Glutamatergic neuron (in vitro differentiated cells): ENCODE measurements at regions not wholly inside any gene's neighbourhood (a gene's known extent, or its start where the extent isn't known, plus 50 kb on each side); places are given as distances from the start of the nearest gene placed in this dataset.

ENCODE experiments used
- DNase-seq: peaks from one replicate; pipeline ENCODE4 v3.0.0; 2022
- H3K27ac Mint-ChIP-seq: one replicate; pipeline ENCODE4 v1.8.0; 2020; ENCODE audit warnings: mild to moderate bottlenecking, mixed read lengths, inconsistent platforms; ENCODE audit not compliant: unreplicated experiment
- H3K27me3 Mint-ChIP-seq: one replicate; pipeline ENCODE4 v1.8.0; 2020; ENCODE audit warnings: mild to moderate bottlenecking, moderate library complexity, mixed read lengths, inconsistent platforms; ENCODE audit not compliant: unreplicated experiment
- H3K36me3 Mint-ChIP-seq: one replicate; pipeline ENCODE4 v1.8.0; 2020; ENCODE audit warnings: mild to moderate bottlenecking, mixed read lengths, inconsistent platforms; ENCODE audit not compliant: unreplicated experiment
- H3K4me1 Mint-ChIP-seq: one replicate; pipeline ENCODE4 v1.8.0; 2020; ENCODE audit warnings: mild to moderate bottlenecking, low read depth, mixed read lengths, inconsistent platforms; ENCODE audit not compliant: unreplicated experiment
- H3K4me3 Mint-ChIP-seq: one replicate; pipeline ENCODE4 v1.8.0; 2020; ENCODE audit warnings: mild to moderate bottlenecking, mixed read lengths, inconsistent platforms; ENCODE audit not compliant: unreplicated experiment
- H3K9me3 Mint-ChIP-seq: one replicate; pipeline ENCODE4 v1.8.0; 2020; ENCODE audit warnings: mild to moderate bottlenecking, moderate library complexity, mixed read lengths, inconsistent platforms; ENCODE audit not compliant: unreplicated experiment
- TF ChIP-seq, protein P1 (sequence below): fragments of 200-600 bp; sonication (generic); IDR thresholded peaks from one replicate; pipeline ENCODE4 v1.5.0; 2021; ENCODE audit not compliant: partially characterized antibody, unreplicated experiment

DNA sequence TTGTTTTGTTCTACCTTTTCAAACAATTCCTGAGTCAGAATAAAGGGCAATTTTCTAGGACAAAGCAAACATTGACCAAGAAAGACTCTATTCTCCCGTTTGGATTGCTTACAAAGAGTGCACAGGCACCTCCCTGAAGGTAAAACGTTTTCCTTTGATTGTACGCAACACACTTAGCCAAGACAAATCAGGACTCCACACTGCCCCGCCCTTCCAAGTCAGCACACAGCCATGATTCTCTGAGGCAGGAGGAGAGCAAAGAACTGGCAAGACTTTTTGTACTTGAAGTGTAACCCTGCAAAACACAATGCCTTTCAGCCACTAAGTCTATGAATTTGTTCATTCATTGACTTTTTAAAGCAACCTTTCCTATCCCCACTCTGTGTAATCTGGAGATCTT lies 85.0 kb upstream of the FAM180A start:
- TF ChIP-seq, protein P1, sequence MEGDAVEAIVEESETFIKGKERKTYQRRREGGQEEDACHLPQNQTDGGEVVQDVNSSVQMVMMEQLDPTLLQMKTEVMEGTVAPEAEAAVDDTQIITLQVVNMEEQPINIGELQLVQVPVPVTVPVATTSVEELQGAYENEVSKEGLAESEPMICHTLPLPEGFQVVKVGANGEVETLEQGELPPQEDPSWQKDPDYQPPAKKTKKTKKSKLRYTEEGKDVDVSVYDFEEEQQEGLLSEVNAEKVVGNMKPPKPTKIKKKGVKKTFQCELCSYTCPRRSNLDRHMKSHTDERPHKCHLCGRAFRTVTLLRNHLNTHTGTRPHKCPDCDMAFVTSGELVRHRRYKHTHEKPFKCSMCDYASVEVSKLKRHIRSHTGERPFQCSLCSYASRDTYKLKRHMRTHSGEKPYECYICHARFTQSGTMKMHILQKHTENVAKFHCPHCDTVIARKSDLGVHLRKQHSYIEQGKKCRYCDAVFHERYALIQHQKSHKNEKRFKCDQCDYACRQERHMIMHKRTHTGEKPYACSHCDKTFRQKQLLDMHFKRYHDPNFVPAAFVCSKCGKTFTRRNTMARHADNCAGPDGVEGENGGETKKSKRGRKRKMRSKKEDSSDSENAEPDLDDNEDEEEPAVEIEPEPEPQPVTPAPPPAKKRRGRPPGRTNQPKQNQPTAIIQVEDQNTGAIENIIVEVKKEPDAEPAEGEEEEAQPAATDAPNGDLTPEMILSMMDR, result no peak
- no peak overlapping the region for H3K27ac Mint-ChIP-seq
- no peak overlapping the region for H3K4me3 Mint-ChIP-seq

DNA sequence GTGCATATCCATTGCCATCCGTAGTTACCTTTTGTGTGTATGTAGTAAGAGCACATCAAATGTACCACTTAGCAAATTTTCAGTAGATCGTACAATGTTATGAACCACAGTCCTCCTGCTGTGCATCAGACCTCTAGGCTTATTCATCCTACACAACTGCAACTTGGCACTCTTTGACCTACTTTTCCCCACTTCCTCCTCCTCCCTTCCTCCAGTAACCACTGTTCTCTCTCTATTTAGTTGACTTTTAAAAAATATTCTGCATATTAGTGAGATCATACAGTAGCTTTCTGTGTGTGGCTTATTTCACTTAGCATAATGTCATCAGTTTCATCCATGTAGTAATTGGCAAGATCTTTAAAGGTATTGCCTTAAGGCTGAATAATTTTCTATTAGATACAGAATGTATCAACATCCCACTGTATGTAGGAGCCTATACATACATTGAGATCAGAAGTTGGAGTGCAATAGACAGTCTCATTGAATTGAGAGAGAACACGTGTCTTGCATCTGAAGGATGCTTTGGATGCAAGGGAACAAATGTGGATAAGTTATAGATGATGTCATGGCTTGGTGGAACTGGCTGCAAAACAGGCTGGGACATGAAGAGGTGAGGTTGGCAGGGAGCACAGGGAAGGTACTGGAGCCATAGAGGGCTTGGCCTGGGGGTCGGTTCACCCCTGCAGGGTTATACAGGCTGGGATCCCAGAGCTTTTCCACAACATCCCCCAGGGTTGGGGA lies 83.0 kb upstream of the FAM180A start:
- Mint-ChIP-seq H3K27me3 (peaks cover 8% of the 10 kb centered on the region), H3K27ac (no peak overlapping the region), H3K36me3 (peaks cover 5% of the 10 kb centered on the region), H3K4me3 (no peak overlapping the region), H3K4me1 (peaks cover 51% of the 10 kb centered on the region), H3K9me3 (peaks cover 8% of the 10 kb centered on the region)
- TF ChIP-seq, protein P1, result no peak
- no peak for DNase-seq

More for the DNA sequence above, 85.0 kb upstream of the FAM180A start:
- Mint-ChIP-seq H3K27me3 (peaks cover 3% of the 10 kb centered on the region), H3K9me3 (peaks cover 5% of the 10 kb centered on the region), H3K36me3 (peaks cover 5% of the 10 kb centered on the region), H3K4me1 (peaks cover 36% of the 10 kb centered on the region)
- no peak for DNase-seq

DNA sequence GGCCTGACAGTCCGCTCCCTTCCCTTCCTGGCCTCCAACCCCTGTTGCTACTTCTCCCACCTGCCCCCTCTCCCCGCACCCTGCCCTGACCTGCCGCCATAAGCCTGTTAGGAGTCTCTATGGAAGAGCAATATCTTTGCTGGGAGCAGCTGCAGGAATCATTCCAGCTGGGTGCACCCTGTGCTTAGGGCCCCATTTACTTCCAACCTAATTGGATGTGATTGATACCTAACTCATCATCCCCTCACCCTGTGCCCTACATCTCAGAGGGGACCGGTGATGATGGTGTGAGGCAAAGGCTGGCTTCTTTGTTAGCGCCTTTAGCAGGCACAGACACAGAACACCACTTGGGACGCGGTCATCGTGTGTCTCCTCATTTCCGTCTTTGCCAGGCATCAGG lies 80.0 kb upstream of the FAM180A start:
- peak overlapping the region; percentile 91 for H3K27ac Mint-ChIP-seq
- peak; percentile 75 for DNase-seq
- peaks cover 60% of the 10 kb centered on the region for H3K4me1 Mint-ChIP-seq
- H3K27me3 Mint-ChIP-seq, result peaks cover 14% of the 10 kb centered on the region
- H3K36me3 Mint-ChIP-seq, result peaks cover 5% of the 10 kb centered on the region
- peak overlapping the region; percentile 63 for H3K4me3 Mint-ChIP-seq
- H3K9me3 Mint-ChIP-seq, result peaks cover 11% of the 10 kb centered on the region
- TF ChIP-seq, protein P1, result no peak

DNA sequence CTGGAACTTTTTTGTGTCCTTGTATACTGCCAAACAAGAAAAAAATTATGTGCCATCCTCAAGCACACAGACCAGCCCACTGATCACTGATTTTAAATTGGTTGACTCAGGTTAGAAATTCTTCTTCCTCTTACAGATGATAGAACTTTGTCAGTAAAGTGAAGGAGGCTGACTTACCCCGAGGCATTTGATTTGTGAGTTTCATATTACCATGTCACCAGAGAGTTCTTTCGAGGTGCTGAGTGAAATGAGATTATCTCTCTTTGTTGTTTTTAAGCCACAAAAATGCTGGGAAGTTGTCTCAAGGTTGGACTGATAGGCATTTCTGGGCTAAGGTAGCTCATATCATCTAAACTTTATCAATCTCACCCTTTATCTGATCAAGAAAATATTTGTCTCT lies 78.8 kb upstream of the FAM180A start:
- no peak for DNase-seq
- peaks cover 5% of the 10 kb centered on the region for H3K36me3 Mint-ChIP-seq
- H3K4me3 Mint-ChIP-seq, result peak overlapping the region; percentile 14
- peaks cover 69% of the 10 kb centered on the region for H3K4me1 Mint-ChIP-seq
- peaks cover 20% of the 10 kb centered on the region for H3K9me3 Mint-ChIP-seq
- peaks cover 18% of the 10 kb centered on the region for H3K27me3 Mint-ChIP-seq
- TF ChIP-seq, protein P1, result no peak
- H3K27ac Mint-ChIP-seq, result peak overlapping the region; percentile 24

DNA sequence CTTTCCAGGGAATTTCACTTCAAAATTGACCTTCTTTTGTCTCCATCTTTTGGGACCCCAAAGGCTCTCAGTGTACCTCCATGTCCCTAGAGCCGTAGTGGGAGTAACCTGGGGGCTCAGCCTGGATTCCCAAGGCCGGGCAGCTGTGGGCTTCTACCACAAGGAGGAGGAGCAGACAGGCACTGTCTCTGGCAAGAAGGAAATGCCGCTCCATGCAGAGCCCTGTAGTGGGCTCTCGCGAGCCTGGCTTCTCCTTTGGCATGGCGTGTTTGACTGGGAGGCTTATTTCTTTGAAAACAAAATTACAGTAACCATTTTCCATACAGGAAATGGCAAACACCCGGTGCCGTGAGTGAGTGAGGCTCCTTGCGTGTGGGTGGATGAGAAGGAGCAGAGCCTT lies 76.8 kb upstream of the FAM180A start:
- H3K27ac Mint-ChIP-seq, result no peak overlapping the region
- TF ChIP-seq, protein P1, result no peak
- peaks cover 69% of the 10 kb centered on the region for H3K4me1 Mint-ChIP-seq
- peaks cover 4% of the 10 kb centered on the region for H3K36me3 Mint-ChIP-seq
- H3K9me3 Mint-ChIP-seq, result peaks cover 23% of the 10 kb centered on the region
- peaks cover 23% of the 10 kb centered on the region for H3K27me3 Mint-ChIP-seq
- no peak for DNase-seq
- H3K4me3 Mint-ChIP-seq, result no peak overlapping the region
